K562 (cell line): ENCODE measurements at regions not wholly inside any gene's neighbourhood (a gene's known extent, or its start where the extent isn't known, plus 50 kb on each side); places are given as distances from the start of the nearest gene placed in this dataset.

Source experiments
- ASH1L ChIP-seq: fragments of 450-650 bp; IDR thresholded peaks from 2 replicates; pipeline ENCODE4 v1.6.1; 2018; ENCODE audit warnings: borderline replicate concordance, mild to moderate bottlenecking, low read depth; ENCODE audit not compliant: partially characterized antibody
- CXXC5 ChIP-seq: fragments of 250-450 bp; sonication (Bioruptor Pico); IDR thresholded peaks from 2 replicates; pipeline ENCODE4 v1.8.0; 2022; ENCODE audit warnings: inconsistent platforms, mild to moderate bottlenecking, moderate library complexity
- FOS ChIP-seq: IDR thresholded peaks from 3 replicates; pipeline ENCODE4 v1.6.1; 2011; ENCODE audit not compliant: insufficient read length; ENCODE audit errors: extremely low read depth
- JUN ChIP-seq, 2 experiments: sonication (generic) in 1 of 2; formaldehyde crosslinking in 1 of 2; IDR thresholded peaks; 2 replicates each; pipeline versions ENCODE4 v1.6.1 to v1.8.0; 2012 to 2022; ENCODE audit warnings: borderline replicate concordance in 2 of 2, mild to moderate bottlenecking in 2 of 2, improper control_type of control experiment in 1 of 2, low read depth in 1 of 2, low read length in 1 of 2, missing genetic modification reagents in 1 of 2
- MED1 ChIP-seq: sonication (generic); formaldehyde crosslinking; IDR thresholded peaks from 2 replicates; pipeline ENCODE4 v1.8.1; 2023; ENCODE audit warnings: missing genetic modification reagents, borderline replicate concordance
- SMARCA5 ChIP-seq: fragments of 450-650 bp; IDR thresholded peaks from 2 replicates; pipeline ENCODE4 v1.6.1; 2016
- TGIF2 ChIP-seq: sonication (generic); formaldehyde crosslinking; IDR thresholded peaks from 2 replicates; pipeline ENCODE4 v1.8.1; 2022; ENCODE audit warnings: mild to moderate bottlenecking, missing genetic modification reagents, moderate library complexity
- TSC22D4 ChIP-seq: fragments of 450-650 bp; IDR thresholded peaks from 2 replicates; pipeline ENCODE4 v1.6.1; 2016; ENCODE audit warnings: missing genetic modification characterization, missing biosample characterization, control low read depth
- ZBTB49 ChIP-seq: sonication (generic); formaldehyde crosslinking; IDR thresholded peaks from 2 replicates; pipeline ENCODE4 v1.8.0; 2022; ENCODE audit warnings: missing genetic modification reagents, mild to moderate bottlenecking, borderline replicate concordance
- ZC3H8 ChIP-seq: fragments of 450-650 bp; IDR thresholded peaks from 2 replicates; pipeline ENCODE4 v1.6.1; 2017
- ZFP1 ChIP-seq: fragments of 450-650 bp; formaldehyde crosslinking; IDR thresholded peaks from 2 replicates; pipeline ENCODE4 v1.4.0; 2020; ENCODE audit warnings: mild to moderate bottlenecking, mixed read lengths
- ZNF121 ChIP-seq: sonication (generic); formaldehyde crosslinking; conservative IDR thresholded peaks from 2 replicates; pipeline ENCODE4 v1.8.0; 2022; ENCODE audit warnings: missing genetic modification reagents
- TF ChIP-seq, protein P1 (sequence below): fragments of 450-650 bp; IDR thresholded peaks from 2 replicates; pipeline ENCODE4 v1.6.1; 2016; ENCODE audit warnings: mild to moderate bottlenecking, moderate library complexity

GRCh38 chr14:54221432-54221803 is 175.4 kb upstream of the CDKN3 start (continued):
- TF ChIP-seq, protein P1, sequence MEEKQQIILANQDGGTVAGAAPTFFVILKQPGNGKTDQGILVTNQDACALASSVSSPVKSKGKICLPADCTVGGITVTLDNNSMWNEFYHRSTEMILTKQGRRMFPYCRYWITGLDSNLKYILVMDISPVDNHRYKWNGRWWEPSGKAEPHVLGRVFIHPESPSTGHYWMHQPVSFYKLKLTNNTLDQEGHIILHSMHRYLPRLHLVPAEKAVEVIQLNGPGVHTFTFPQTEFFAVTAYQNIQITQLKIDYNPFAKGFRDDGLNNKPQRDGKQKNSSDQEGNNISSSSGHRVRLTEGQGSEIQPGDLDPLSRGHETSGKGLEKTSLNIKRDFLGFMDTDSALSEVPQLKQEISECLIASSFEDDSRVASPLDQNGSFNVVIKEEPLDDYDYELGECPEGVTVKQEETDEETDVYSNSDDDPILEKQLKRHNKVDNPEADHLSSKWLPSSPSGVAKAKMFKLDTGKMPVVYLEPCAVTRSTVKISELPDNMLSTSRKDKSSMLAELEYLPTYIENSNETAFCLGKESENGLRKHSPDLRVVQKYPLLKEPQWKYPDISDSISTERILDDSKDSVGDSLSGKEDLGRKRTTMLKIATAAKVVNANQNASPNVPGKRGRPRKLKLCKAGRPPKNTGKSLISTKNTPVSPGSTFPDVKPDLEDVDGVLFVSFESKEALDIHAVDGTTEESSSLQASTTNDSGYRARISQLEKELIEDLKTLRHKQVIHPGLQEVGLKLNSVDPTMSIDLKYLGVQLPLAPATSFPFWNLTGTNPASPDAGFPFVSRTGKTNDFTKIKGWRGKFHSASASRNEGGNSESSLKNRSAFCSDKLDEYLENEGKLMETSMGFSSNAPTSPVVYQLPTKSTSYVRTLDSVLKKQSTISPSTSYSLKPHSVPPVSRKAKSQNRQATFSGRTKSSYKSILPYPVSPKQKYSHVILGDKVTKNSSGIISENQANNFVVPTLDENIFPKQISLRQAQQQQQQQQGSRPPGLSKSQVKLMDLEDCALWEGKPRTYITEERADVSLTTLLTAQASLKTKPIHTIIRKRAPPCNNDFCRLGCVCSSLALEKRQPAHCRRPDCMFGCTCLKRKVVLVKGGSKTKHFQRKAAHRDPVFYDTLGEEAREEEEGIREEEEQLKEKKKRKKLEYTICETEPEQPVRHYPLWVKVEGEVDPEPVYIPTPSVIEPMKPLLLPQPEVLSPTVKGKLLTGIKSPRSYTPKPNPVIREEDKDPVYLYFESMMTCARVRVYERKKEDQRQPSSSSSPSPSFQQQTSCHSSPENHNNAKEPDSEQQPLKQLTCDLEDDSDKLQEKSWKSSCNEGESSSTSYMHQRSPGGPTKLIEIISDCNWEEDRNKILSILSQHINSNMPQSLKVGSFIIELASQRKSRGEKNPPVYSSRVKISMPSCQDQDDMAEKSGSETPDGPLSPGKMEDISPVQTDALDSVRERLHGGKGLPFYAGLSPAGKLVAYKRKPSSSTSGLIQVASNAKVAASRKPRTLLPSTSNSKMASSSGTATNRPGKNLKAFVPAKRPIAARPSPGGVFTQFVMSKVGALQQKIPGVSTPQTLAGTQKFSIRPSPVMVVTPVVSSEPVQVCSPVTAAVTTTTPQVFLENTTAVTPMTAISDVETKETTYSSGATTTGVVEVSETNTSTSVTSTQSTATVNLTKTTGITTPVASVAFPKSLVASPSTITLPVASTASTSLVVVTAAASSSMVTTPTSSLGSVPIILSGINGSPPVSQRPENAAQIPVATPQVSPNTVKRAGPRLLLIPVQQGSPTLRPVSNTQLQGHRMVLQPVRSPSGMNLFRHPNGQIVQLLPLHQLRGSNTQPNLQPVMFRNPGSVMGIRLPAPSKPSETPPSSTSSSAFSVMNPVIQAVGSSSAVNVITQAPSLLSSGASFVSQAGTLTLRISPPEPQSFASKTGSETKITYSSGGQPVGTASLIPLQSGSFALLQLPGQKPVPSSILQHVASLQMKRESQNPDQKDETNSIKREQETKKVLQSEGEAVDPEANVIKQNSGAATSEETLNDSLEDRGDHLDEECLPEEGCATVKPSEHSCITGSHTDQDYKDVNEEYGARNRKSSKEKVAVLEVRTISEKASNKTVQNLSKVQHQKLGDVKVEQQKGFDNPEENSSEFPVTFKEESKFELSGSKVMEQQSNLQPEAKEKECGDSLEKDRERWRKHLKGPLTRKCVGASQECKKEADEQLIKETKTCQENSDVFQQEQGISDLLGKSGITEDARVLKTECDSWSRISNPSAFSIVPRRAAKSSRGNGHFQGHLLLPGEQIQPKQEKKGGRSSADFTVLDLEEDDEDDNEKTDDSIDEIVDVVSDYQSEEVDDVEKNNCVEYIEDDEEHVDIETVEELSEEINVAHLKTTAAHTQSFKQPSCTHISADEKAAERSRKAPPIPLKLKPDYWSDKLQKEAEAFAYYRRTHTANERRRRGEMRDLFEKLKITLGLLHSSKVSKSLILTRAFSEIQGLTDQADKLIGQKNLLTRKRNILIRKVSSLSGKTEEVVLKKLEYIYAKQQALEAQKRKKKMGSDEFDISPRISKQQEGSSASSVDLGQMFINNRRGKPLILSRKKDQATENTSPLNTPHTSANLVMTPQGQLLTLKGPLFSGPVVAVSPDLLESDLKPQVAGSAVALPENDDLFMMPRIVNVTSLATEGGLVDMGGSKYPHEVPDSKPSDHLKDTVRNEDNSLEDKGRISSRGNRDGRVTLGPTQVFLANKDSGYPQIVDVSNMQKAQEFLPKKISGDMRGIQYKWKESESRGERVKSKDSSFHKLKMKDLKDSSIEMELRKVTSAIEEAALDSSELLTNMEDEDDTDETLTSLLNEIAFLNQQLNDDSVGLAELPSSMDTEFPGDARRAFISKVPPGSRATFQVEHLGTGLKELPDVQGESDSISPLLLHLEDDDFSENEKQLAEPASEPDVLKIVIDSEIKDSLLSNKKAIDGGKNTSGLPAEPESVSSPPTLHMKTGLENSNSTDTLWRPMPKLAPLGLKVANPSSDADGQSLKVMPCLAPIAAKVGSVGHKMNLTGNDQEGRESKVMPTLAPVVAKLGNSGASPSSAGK = no peak
- TF ChIP-seq ASH1L = no peak
- TF ChIP-seq FOS = no peak
- TF ChIP-seq ZNF121 (CRISPR knock-in tag) = no peak
- TF ChIP-seq MED1 = no peak
- TF ChIP-seq JUN (IDR thresholded peaks at IDR 0.05; ENCODE audit: borderline replicate concordance, low read depth, low read length) = no peak
- no peak for TF ChIP-seq JUN (CRISPR knock-in tag; IDR thresholded peaks at IDR 0.05; ENCODE audit: borderline replicate concordance)
- TF ChIP-seq TGIF2 (CRISPR knock-in tag) = no peak
- TF ChIP-seq CXXC5 (CRISPR knock-in tag) = no peak
- TF ChIP-seq SMARCA5 = no peak
- TF ChIP-seq TSC22D4 (tag) = no peak
- TF ChIP-seq ZBTB49 (CRISPR knock-in tag) = no peak
- TF ChIP-seq ZC3H8 = no peak
- no peak for TF ChIP-seq ZFP1
